GM18909 (cell line): ENCODE measurements at regions not wholly inside any gene's neighbourhood (a gene's known extent, or its start where the extent isn't known, plus 50 kb on each side); places are given as distances from the start of the nearest gene placed in this dataset.
A peak's percentile ranks its signal among the peaks of the same experiment; 100 is the strongest.

Source experiments
- ATAC-seq: cut with Tn5 transposase; IDR thresholded peaks from one replicate; pipeline ENCODE4 v1.9.1; 2021; ENCODE audit warnings: mild to moderate bottlenecking; ENCODE audit not compliant: unreplicated experiment, poor library complexity

DNA sequence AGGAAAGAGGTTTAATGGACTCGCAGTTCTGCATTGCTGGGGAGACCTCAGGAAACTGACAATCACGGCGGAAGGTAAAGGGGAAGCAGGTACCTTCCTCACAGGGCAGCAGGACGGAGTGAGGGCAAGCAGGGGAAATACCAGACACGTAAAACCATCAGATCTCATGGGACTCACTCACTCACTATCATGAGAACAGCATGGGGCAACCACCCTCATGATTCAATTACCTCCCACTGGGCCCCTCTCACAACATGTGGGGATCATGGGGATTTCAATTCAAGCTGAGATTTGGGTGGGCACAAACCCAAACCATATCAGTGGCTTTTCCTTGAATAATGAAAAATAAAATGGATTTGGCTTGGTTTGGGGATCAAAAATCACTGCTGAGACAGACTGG is 380.5 kb downstream of the VRK1 start:
- peak; percentile 71 for ATAC-seq

DNA sequence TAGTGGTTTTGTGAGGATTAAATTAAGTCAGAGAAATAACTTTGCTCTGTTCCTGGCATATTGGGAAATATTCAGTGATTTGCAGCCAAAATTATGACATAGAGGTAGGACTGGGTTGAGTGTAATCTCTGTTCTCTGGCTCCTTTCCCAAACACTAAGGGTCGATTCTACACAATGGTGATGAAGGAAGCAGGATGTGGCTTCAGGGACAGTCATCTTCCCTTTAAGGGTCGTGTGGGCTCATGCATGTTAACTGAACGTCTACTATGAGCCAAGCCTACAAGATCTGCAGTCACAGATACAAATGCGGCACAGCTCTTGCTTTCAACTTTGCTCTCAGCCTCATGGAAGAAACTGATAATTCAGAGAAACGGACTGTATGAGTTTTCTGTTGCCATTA is 381.6 kb downstream of the VRK1 start:
- ATAC-seq = no peak

GRCh38 chr14:97179573-97179972 is 382.4 kb downstream of the VRK1 start:
- ATAC-seq = no peak

- ATAC-seq = no peak
Observed at GRCh38 chr14:97180304-97181200, 383.4 kb downstream of the VRK1 start.

GRCh38 chr14:97185186-97185585 is 388.0 kb downstream of the VRK1 start:
- ATAC-seq = no peak

DNA sequence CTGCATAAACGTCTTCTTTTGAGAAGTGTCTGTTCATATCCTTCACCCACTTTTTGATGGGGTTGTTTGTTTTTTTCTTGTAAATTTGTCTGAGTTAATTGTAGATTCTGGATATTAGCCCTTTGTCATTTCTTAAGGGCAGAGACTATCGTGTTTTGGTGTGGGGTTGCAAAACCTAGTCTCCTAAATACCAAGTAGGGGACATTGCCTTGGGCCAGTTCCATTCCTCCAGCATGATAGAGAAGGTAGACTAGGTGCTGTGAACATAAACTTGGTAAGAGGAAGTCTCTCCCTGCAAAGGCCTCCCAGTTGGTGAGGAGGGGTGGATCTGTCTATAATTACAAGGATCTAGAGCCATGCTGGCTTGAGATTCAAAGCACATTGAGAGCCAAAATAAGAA is 390.7 kb downstream of the VRK1 start:
- ATAC-seq = no peak

DNA sequence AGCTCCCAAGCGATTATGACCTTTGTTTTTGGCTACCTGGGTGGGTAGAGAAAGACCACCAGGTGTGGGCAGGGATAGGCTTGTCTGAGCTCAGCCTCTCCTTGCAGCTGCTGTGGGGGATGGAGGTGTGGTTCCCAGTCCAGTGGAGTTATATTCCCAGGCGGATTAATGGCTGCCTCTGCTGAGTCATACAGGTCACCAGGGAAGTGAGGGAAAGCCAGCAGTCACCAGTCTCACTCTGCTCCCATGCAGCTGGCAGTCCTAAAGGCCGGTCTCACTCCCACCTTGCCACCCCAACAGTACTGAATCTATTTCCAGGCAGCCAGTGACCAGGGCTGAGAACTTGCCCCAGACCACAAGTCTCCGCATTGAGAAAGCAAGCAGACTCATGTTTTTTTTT is 399.2 kb downstream of the VRK1 start:
- no peak for ATAC-seq

DNA sequence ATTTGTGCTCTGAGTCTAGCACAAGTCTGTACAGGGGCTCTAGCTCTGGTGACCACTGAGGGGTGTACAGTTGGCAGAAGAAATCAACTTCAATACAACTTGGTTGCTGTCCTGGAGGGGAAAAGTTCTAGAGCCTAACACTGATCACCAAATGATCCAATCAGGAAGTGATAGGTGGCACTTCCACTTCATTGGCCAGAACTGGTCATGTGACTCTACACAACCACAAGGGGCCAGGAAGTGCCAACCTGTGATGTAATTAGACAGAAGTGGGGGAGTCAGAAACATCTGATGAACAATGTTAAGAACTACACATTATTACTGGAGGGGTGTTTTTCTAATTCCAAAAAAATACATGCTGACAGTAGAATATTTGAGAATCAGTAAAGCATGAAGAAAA is 401.6 kb downstream of the VRK1 start:
- ATAC-seq = no peak

DNA sequence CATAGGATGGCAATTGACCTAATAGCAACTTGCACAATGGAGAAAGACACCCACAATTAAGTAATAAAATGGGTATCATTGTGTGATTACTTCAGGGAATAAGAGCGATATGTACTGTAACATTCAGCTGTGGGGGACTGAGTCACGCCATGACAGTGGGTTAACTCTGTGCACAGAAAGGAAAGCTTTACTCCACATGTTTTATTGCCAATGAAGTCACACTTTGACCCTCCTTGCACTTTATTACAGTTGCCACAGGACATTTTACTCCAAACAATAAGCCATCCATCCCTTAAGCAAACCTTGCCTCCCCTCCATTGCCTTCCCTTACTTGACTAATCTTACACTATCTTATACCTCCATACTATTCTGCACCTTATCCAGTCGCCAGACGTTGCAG is 403.1 kb downstream of the VRK1 start:
- no peak for ATAC-seq

DNA sequence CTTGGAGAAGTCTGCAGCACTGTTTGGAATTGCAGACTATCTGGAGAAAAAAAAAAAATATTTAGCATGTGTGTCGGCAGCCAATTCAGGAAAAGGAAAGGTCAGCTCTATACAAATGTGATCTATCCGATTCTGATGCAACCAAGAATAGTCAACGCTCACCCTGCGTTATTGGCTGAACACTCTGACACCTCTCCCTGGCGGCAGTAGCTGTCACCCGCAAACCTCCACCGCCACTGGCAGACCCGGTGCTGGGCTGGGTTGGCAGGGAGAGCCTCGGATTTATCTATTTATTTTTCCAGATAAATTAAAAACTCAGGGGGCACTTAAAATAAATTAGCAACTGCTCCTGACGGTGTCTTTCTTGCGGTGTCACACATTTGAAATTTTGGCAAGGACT is 409.7 kb downstream of the VRK1 start:
- ATAC-seq = no peak

DNA sequence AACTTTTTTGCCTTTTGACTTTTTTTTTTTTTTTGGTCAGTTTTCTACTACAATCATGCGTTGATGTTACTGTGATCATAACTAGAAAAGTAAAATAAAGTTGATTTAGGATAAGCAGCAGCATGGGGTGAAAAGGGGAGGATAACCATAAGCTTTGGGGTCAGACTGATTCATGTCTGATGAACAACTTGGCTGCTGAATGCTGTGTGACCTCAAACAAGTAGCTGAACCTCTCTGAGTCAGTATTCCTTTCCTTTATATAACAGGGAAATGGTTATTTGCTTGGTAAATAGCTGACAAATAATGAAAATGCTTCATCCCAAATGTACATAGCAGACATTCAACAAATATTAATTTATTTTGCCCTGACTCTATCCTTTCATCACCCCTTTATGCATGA is 413.0 kb downstream of the VRK1 start:
- ATAC-seq = no peak

- ATAC-seq = no peak
Observed at GRCh38 chr14:97212399-97212798, 415.2 kb downstream of the VRK1 start.

DNA sequence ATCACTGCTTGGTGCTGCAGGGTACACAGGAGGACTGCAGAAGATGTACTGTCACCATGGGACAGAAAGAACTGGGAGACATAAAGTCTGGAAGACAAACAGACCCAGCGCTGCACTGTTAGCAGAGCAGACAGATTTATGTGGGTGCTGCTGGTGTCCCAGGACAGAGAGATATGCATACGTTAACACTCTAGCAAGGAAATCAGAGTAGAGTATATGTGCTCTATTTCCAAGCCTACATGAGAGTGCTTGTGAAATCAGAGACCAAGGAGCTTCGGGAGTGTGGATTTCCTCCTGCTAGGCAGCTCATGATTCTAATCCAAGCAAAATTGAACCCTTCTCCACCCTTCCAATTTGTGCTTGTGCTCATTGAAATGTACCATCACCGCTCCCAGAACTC is 416.5 kb downstream of the VRK1 start:
- no peak for ATAC-seq

DNA sequence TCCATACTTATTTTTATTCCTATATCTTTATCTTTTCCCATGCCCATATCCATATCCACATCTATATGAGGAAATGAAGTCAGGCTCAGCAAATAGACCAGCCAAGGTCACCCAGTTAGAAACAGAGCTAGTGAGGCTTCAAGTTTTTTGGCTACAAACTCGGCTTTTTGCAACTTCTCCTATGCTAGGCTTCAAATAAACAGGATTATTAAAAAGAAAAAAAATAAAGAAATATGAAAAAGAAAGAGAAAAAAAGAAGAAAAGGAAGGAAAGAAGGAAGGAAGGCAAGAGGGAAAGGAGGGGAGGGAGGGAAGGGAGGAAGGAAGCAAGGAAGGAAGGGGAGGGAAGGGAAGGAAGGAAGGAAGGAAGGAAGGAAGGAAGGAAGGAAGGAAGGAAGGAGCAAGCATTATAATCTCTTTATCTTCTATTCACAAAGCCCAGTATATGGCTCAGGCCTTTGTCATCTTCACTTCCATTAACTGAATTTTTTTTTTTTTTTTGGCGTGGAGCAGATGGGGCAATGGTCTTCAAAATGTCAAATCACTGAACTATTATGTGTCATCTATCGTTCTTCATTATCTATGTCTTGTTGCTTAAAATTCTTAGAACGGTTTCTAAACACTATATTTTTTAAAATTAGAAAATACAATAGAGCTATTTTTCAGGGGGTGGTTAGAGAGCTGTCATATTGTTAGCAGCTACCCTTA is 418.2 kb downstream of the VRK1 start:
- no peak for ATAC-seq

GRCh38 chr14:97217111-97217885 is 420.1 kb downstream of the VRK1 start:
- no peak for ATAC-seq

GRCh38 chr14:97218274-97218673 is 421.1 kb downstream of the VRK1 start:
- no peak for ATAC-seq

- ATAC-seq = no peak
Observed at GRCh38 chr14:97218691-97219430, 421.7 kb downstream of the VRK1 start.

DNA sequence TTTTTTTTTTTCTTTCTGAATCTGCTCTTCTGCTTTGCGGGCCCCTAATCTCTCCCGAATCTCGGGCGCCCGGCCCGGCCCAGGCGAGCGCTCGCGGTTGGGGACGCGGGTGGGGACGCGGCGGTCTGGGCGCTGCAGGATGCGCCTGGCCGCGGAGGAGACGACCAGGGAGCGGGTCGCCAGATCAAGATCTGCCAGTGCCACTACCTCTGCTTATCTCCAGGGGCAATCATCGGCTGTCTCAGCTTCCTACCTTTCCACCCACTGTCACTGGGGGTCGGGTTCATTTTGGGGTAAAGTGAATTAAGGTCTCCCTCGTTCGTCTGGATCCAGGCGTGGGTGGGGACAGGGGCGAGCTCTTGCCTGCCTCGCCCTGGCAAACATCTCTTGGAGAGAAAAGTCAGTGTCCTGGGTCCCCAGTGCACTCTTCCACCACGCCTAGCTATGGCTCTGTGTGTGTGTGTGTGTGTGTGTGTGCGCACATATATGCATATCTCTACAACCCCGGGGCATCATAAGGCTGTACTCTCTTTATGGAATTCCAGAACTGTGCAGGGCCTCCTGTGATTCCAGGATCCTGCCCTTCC is 422.3 kb downstream of the VRK1 start:
- no peak for ATAC-seq

GRCh38 chr14:97221572-97222285 is 424.5 kb downstream of the VRK1 start:
- ATAC-seq = no peak
